IMR-90 (cell line): ENCODE measurements at regions not wholly inside any gene's neighbourhood (a gene's known extent, or its start where the extent isn't known, plus 50 kb on each side); places are given as distances from the start of the nearest gene placed in this dataset.

ENCODE experiments used
- ATAC-seq: fragments of 200-7000 bp; cut with Tn5 transposase; 2 replicates; pipeline ENCODE4 v1.9.1; 2020; ENCODE audit warnings: low read depth, mild to moderate bottlenecking, moderate library complexity
- BruUV-seq: library from RNA; stranded (reverse); fragments of 400-500 nt; replicated peaks from 2 replicates; lab custom pipeline; 2021; lab: Mats Ljungman, UMichigan
- CTCF ChIA-PET: fragments of 300-600 bp; formaldehyde crosslinking; extraction: SDS; loops from one replicate; lab custom pipeline; 2021; ENCODE audit warnings: antibody characterized with exemption; lab: Yijun Ruan, JAX
- POLR2A ChIA-PET: fragments of 300-600 bp; sonication (Branson Sonifier 250); formaldehyde crosslinking; loops from one replicate; lab custom pipeline; 2022; ENCODE audit warnings: antibody characterized with exemption; ENCODE audit not compliant: unreplicated experiment; lab: Charles Lee
- DNase-seq: peaks from one replicate; pipeline ENCODE4 v3.0.0; 2013
- H2AFZ ChIP-seq: replicated peaks from 2 replicates; pipeline ENCODE3; 2013; ENCODE audit warnings: low read length, mild to moderate bottlenecking; ENCODE audit not compliant: poor library complexity
- H2AK5ac ChIP-seq: 2 replicates; pipeline ENCODE4 v1.6.1; 2013; ENCODE audit warnings: low read depth, low read length, inconsistent platforms
- H2AK9ac ChIP-seq: replicated peaks from 2 replicates; pipeline ENCODE3; 2013; ENCODE audit warnings: mild to moderate bottlenecking, low read depth, low read length, moderate library complexity; ENCODE audit not compliant: poor library complexity
- H2BK120ac ChIP-seq: 2 replicates; pipeline ENCODE4 v1.6.1; 2013; ENCODE audit warnings: low read depth, low read length, inconsistent platforms
- H2BK15ac ChIP-seq: 3 replicates; pipeline ENCODE4 v1.6.1; 2013; ENCODE audit warnings: low read depth, low read length, inconsistent platforms
- H2BK20ac ChIP-seq: 2 replicates; pipeline ENCODE4 v1.6.1; 2013; ENCODE audit warnings: low read depth, mild to moderate bottlenecking, inconsistent platforms, low read length, moderate library complexity
- H2BK5ac ChIP-seq: 2 replicates; pipeline ENCODE4 v1.6.1; 2013; ENCODE audit warnings: mild to moderate bottlenecking, low read depth, low read length, inconsistent platforms; ENCODE audit not compliant: poor library complexity, severe bottlenecking
- H3K14ac ChIP-seq: replicated peaks from 2 replicates; pipeline ENCODE4 v1.6.1; 2013; ENCODE audit warnings: low read depth, low read length, inconsistent platforms
- H3K18ac ChIP-seq: 2 replicates; pipeline ENCODE4 v1.6.1; 2013; ENCODE audit warnings: low read depth, low read length, control low read depth
- H3K23ac ChIP-seq: 2 replicates; pipeline ENCODE4 v1.6.1; 2013; ENCODE audit warnings: low read depth, low read length, inconsistent platforms
- H3K27ac ChIP-seq: 2 replicates; pipeline ENCODE4 v1.5.1; 2013; ENCODE audit warnings: mild to moderate bottlenecking, control low read depth, low read length; ENCODE audit not compliant: insufficient read depth
- H3K27me3 ChIP-seq: 2 replicates; pipeline ENCODE4 v1.6.1; 2013; ENCODE audit warnings: low read length; ENCODE audit not compliant: control insufficient read depth, insufficient read depth
- H3K36me3 ChIP-seq: 2 replicates; pipeline ENCODE4 v1.6.1; 2013; ENCODE audit warnings: low read length, mixed read lengths; ENCODE audit not compliant: control insufficient read depth, insufficient read depth
- H3K4ac ChIP-seq: 2 replicates; pipeline ENCODE4 v1.6.1; 2013; ENCODE audit warnings: low read depth, low read length, inconsistent platforms
- H3K4me1 ChIP-seq: 2 replicates; pipeline ENCODE4 v1.6.1; 2013; ENCODE audit warnings: low read length, mixed read lengths; ENCODE audit not compliant: control insufficient read depth, insufficient read depth
- H3K4me2 ChIP-seq: 2 replicates; pipeline ENCODE4 v1.6.1; 2013; ENCODE audit warnings: low read depth, mild to moderate bottlenecking, control low read depth, low read length, moderate library complexity
- H3K4me3 ChIP-seq: 2 replicates; pipeline ENCODE4 v1.5.1; 2013; ENCODE audit warnings: low read depth, mild to moderate bottlenecking, control low read depth, low read length, moderate library complexity; ENCODE audit not compliant: insufficient read depth
- H3K56ac ChIP-seq: 2 replicates; pipeline ENCODE4 v1.6.1; 2013; ENCODE audit warnings: low read length, inconsistent platforms; ENCODE audit not compliant: insufficient read depth; ENCODE audit errors: extremely low read depth
- H3K79me1 ChIP-seq, 2 experiments: 2 replicates each; pipeline ENCODE4 v1.6.1; 2013; ENCODE audit warnings: low read length in 2 of 2, inconsistent platforms in 1 of 2, low read depth in 1 of 2
- H3K9ac ChIP-seq: 2 replicates; pipeline ENCODE4 v1.6.1; 2013; ENCODE audit warnings: low read depth, low read length, control low read depth
- H3K9me1 ChIP-seq: 2 replicates; pipeline ENCODE4 v1.6.1; 2013; ENCODE audit warnings: low read length, inconsistent platforms; ENCODE audit not compliant: insufficient read depth
- H3K9me3 ChIP-seq: 2 replicates; pipeline ENCODE4 v1.6.1; 2013; ENCODE audit warnings: low read length; ENCODE audit not compliant: control insufficient read depth, insufficient read depth
- H4K20me1 ChIP-seq: 2 replicates; pipeline ENCODE4 v1.6.1; 2013; ENCODE audit warnings: low read length, inconsistent platforms; ENCODE audit not compliant: insufficient read depth
- H4K5ac ChIP-seq: 2 replicates; pipeline ENCODE4 v1.6.1; 2013; ENCODE audit warnings: mild to moderate bottlenecking, low read depth, low read length, control low read depth
- H4K8ac ChIP-seq, 2 experiments: 2 replicates each; pipeline ENCODE4 v1.6.1; 2013; ENCODE audit warnings: low read depth in 2 of 2, low read length in 2 of 2, control low read depth in 1 of 2, inconsistent platforms in 1 of 2
- H4K91ac ChIP-seq: 2 replicates; pipeline ENCODE4 v1.6.1; 2013; ENCODE audit warnings: low read depth, low read length, inconsistent platforms; ENCODE audit not compliant: insufficient read depth
- BHLHE40 ChIP-seq: fragments of 150-350 bp; IDR thresholded peaks from 2 replicates; pipeline ENCODE4 v1.6.1; 2016; ENCODE audit warnings: mild to moderate bottlenecking, low read depth, low read length
- CEBPB ChIP-seq: IDR thresholded peaks from 2 replicates; pipeline ENCODE4 v1.6.1; 2012; ENCODE audit warnings: low read depth, low read length, improper control_type of control experiment
- CHD1 ChIP-seq: IDR thresholded peaks from 2 replicates; pipeline ENCODE4 v1.6.1; 2012; ENCODE audit warnings: low read depth, low read length, improper control_type of control experiment
- FOS ChIP-seq: fragments of 150-350 bp; IDR thresholded peaks from 2 replicates; pipeline ENCODE4 v1.6.1; 2016; ENCODE audit warnings: low read depth, low read length
- MAFK ChIP-seq: IDR thresholded peaks from 2 replicates; pipeline ENCODE4 v1.6.1; 2012; ENCODE audit warnings: low read depth, low read length, improper control_type of control experiment
- MAZ ChIP-seq: IDR thresholded peaks from 2 replicates; pipeline ENCODE4 v1.6.1; 2012; ENCODE audit warnings: low read depth, mild to moderate bottlenecking, low read length, improper control_type of control experiment, moderate library complexity, borderline replicate concordance
- MXI1 ChIP-seq: IDR thresholded peaks from 2 replicates; pipeline ENCODE4 v1.6.1; 2012; ENCODE audit warnings: low read depth, mild to moderate bottlenecking, low read length, moderate library complexity, borderline replicate concordance
- NFE2L2 ChIP-seq: fragments of 150-350 bp; IDR thresholded peaks from 2 replicates; pipeline ENCODE4 v1.6.1; 2016; ENCODE audit warnings: low read depth, mild to moderate bottlenecking, low read length
- POLR2A ChIP-seq: IDR thresholded peaks from 2 replicates; pipeline ENCODE4 v1.6.1; 2012; ENCODE audit warnings: mild to moderate bottlenecking, low read depth, low read length
- RAD21 ChIP-seq: IDR thresholded peaks from 2 replicates; pipeline ENCODE4 v1.6.1; 2012; ENCODE audit warnings: low read length, improper control_type of control experiment
- RCOR1 ChIP-seq: IDR thresholded peaks from 2 replicates; pipeline ENCODE4 v1.6.1; 2012; ENCODE audit warnings: mild to moderate bottlenecking, low read length, improper control_type of control experiment; ENCODE audit not compliant: insufficient replicate concordance
- RFX5 ChIP-seq: IDR thresholded peaks from 2 replicates; pipeline ENCODE4 v1.8.0; 2012; ENCODE audit warnings: low read depth, mild to moderate bottlenecking, low read length, moderate library complexity
- SMC3 ChIP-seq: fragments of 150-350 bp; IDR thresholded peaks from 2 replicates; pipeline ENCODE4 v1.6.1; 2016; ENCODE audit warnings: low read depth, mild to moderate bottlenecking, antibody characterized with exemption, low read length, moderate library complexity
- WGBS, 2 experiments: methylation state at CpG; one replicate each; pipeline versions ENCODE4 v1.1.5 to v1.1.7; 2013; ENCODE audit warnings: missing lambda C conversion rate in 2 of 2; ENCODE audit not compliant: insufficient read length in 1 of 2; ENCODE audit errors: extremely low coverage in 2 of 2; 5-methylcytosine and 5-hydroxymethylcytosine counted together
- dilution Hi-C: fragments of 300-500 bp; cut with HindIII; formaldehyde crosslinking; loops from one replicate; pipeline ENCODE4 v1.14.3; 2018; ENCODE audit warnings: low sequenced_read_pairs; ENCODE audit not compliant: unreplicated experiment
- in situ Hi-C: fragments of 300-500 bp; cut with MboI; formaldehyde crosslinking; loops from 3 replicates; pipeline ENCODE4 v1.14.3; 2019; ENCODE audit warnings: low sequenced_read_pairs, inconsistent platforms, mixed read lengths
- intact Hi-C: fragments of 100-400 bp; cut with micrococcal nuclease; formaldehyde crosslinking; loops from 2 replicates; pipeline ENCODE4 v1.10.0; 2022
- TF ChIP-seq, protein P1 (sequence below): conservative IDR thresholded peaks from 2 replicates; pipeline ENCODE4 v1.5.1; 2012; ENCODE audit warnings: mild to moderate bottlenecking, low read depth, low read length, improper control_type of control experiment
- TF ChIP-seq, protein P2 (sequence below): fragments of 150-350 bp; IDR thresholded peaks from 2 replicates; pipeline ENCODE4 v1.6.1; 2017; ENCODE audit warnings: mild to moderate bottlenecking, antibody characterized with exemption, low read length, low read depth
- TF ChIP-seq, protein P3 (sequence below): fragments of 150-350 bp; IDR thresholded peaks from 2 replicates; pipeline ENCODE4 v1.6.1; 2016; ENCODE audit warnings: low read depth, mild to moderate bottlenecking, low read length, moderate library complexity, borderline replicate concordance

DNA sequence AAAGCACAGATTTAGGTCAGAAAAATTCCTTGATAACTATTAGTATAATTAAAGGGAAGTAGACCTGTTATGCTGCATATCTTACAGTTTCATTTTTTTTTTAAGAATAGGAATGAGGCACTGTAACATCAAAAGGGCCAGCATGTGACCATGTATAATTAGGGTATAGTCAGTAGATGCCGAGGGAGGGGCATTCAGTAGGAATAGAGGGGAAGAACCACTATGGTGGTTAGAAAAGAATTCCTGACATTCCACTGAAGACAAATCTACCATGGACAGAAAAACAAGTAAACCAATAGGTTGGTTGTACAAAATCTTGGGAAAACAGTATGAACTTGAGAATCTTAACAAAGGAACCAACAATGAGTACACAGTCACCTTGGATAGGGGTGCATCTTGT is 78.4 kb upstream of the CCDC179 start:
- no peak overlapping the region for H3K4me3 ChIP-seq
- no peak overlapping the region for H3K27ac ChIP-seq
- no peak overlapping the region for H4K8ac ChIP-seq
- dilution Hi-C loops = no loop called here
- no peak overlapping the region for H4K91ac ChIP-seq
- no peak overlapping the region for H2AK9ac ChIP-seq
- H3K18ac ChIP-seq = no peak overlapping the region
- H3K4me1 ChIP-seq = no peaks in the 10 kb centered on the region; the same call in 1 of the 2 replicates
- no peak overlapping the region for H2BK5ac ChIP-seq
- no peak overlapping the region for H3K9ac ChIP-seq
- POLR2A ChIA-PET = no interaction called here
- no peak overlapping the region for H2AK5ac ChIP-seq
- in situ Hi-C loops = no loop called here
- H3K27me3 ChIP-seq = no peaks in the 10 kb centered on the region
- WGBS, 2 experiments = no CpG with 5 or more reads among the region's 1 CpG
- H2AFZ ChIP-seq = no peak overlapping the region
- no peak overlapping the region for H3K14ac ChIP-seq
- DNase-seq = no peak
- H3K4me2 ChIP-seq = no peak overlapping the region
- no peaks in the 10 kb centered on the region for H4K20me1 ChIP-seq
- H3K9me3 ChIP-seq = no peaks in the 10 kb centered on the region
- no TSS peak for BruUV-seq
- no peaks in the 10 kb centered on the region for H3K36me3 ChIP-seq
- H2BK15ac ChIP-seq = no peak overlapping the region
- TF ChIP-seq RAD21 = no peak
- TF ChIP-seq, protein P1, sequence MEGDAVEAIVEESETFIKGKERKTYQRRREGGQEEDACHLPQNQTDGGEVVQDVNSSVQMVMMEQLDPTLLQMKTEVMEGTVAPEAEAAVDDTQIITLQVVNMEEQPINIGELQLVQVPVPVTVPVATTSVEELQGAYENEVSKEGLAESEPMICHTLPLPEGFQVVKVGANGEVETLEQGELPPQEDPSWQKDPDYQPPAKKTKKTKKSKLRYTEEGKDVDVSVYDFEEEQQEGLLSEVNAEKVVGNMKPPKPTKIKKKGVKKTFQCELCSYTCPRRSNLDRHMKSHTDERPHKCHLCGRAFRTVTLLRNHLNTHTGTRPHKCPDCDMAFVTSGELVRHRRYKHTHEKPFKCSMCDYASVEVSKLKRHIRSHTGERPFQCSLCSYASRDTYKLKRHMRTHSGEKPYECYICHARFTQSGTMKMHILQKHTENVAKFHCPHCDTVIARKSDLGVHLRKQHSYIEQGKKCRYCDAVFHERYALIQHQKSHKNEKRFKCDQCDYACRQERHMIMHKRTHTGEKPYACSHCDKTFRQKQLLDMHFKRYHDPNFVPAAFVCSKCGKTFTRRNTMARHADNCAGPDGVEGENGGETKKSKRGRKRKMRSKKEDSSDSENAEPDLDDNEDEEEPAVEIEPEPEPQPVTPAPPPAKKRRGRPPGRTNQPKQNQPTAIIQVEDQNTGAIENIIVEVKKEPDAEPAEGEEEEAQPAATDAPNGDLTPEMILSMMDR = no peak
- no peak for TF ChIP-seq MAFK
- no peak for TF ChIP-seq MAZ
- TF ChIP-seq MXI1 = no peak
- no peak for TF ChIP-seq CEBPB
- TF ChIP-seq RCOR1 = no peak
- TF ChIP-seq BHLHE40 = no peak
- no peak for TF ChIP-seq FOS
- TF ChIP-seq RFX5 = no peak
- TF ChIP-seq SMC3 = no peak
- TF ChIP-seq NFE2L2 = no peak
- TF ChIP-seq CHD1 = no peak
- TF ChIP-seq, protein P2, sequence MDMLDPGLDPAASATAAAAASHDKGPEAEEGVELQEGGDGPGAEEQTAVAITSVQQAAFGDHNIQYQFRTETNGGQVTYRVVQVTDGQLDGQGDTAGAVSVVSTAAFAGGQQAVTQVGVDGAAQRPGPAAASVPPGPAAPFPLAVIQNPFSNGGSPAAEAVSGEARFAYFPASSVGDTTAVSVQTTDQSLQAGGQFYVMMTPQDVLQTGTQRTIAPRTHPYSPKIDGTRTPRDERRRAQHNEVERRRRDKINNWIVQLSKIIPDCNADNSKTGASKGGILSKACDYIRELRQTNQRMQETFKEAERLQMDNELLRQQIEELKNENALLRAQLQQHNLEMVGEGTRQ = no peak
- TF ChIP-seq, protein P3, sequence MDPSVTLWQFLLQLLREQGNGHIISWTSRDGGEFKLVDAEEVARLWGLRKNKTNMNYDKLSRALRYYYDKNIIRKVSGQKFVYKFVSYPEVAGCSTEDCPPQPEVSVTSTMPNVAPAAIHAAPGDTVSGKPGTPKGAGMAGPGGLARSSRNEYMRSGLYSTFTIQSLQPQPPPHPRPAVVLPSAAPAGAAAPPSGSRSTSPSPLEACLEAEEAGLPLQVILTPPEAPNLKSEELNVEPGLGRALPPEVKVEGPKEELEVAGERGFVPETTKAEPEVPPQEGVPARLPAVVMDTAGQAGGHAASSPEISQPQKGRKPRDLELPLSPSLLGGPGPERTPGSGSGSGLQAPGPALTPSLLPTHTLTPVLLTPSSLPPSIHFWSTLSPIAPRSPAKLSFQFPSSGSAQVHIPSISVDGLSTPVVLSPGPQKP = no peak
- no peak for TF ChIP-seq POLR2A
- CTCF ChIA-PET = no interaction called here
- no peak overlapping the region for H3K56ac ChIP-seq
- ATAC-seq = no peak
- intact Hi-C loops = no loop called here
- no peaks in the 10 kb centered on the region for H3K79me1 ChIP-seq
- H3K9me1 ChIP-seq = no peaks in the 10 kb centered on the region
- H3K23ac ChIP-seq = no peak overlapping the region
- no peak overlapping the region for H2BK120ac ChIP-seq
- no peak overlapping the region for H2BK20ac ChIP-seq
- H4K5ac ChIP-seq = no peak overlapping the region
- no peak overlapping the region for H3K4ac ChIP-seq
